GM21619 (cell line): ENCODE measurements at regions not wholly inside any gene's neighbourhood (a gene's known extent, or its start where the extent isn't known, plus 50 kb on each side); places are given as distances from the start of the nearest gene placed in this dataset.

Experiments used
- ATAC-seq: cut with Tn5 transposase; IDR thresholded peaks from one replicate; pipeline ENCODE4 v1.9.1; 2021; ENCODE audit not compliant: unreplicated experiment

DNA sequence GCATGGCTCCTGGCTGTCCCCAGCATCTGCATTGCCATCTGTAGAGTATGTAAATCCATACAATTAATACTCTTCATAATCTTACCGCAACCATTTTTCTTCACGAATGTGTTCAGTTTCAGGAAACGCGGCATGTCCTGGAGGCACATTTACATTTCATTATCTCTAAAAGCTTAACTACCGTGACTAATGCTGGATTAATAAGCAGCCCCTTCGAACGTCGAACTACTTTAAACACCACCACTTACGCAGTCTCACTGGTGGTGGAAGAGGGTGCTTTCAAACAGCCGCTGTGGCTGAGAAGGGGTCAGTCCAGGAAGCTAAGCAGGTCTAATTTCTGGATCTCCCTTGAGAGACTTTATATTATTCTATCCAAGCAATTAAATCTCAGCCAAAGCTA lies 85.6 kb downstream of the C5orf15 start:
- ATAC-seq = no peak

DNA sequence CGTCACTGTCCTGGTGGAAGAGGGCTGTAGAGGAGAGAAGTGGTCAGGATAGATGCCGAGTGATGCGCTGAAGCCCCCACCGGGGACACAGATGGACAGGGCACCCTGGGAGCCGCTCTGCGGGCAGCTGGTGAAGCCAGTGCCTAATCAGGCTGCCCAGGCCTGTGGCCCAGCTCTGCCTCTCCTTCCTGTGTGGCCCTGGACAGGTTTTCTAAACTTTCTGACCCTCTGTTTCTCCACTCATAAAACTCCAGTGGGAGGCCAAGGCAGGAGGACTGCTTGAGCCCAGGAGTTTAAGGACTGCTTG lies 86.1 kb downstream of the C5orf15 start:
- no peak for ATAC-seq

DNA sequence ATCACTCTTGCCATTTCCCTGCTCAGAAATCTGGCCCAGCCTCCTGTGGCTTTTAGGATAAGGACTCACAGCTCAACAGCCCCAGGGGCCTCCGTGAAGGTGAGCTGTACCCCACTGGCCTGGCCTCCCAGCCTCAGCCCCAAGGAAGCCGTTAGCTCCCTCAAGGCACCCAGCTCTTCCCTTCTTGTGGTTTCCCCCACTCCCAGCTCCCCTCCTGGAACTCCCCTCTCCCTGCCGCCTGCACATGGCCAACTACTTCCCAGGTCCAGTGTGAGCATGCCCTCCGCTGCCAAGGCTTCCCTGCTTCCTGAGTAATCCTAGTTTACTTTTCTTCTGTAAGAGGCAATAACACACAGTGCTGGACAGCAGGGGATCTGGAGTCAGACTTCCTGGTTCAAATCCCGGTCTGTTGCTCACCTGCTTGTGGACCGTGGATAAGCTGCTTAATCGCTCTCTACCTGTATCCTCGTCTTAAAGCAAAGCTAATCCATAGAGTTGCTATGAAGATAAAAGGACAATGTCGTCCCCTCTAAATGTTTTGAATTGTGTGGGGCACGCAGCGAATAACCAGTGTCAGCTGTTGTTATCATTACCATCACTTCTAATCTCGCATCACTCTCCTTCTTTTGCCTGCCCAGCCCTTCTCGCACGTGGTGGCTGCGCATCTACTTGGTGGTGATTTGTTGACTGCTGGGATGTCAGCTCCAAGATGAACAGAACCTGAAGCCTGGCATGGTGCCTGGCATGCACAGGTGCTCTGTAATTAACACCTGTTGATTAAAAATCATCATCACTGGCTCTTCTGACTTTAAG lies 86.6 kb downstream of the C5orf15 start:
- no peak for ATAC-seq

DNA sequence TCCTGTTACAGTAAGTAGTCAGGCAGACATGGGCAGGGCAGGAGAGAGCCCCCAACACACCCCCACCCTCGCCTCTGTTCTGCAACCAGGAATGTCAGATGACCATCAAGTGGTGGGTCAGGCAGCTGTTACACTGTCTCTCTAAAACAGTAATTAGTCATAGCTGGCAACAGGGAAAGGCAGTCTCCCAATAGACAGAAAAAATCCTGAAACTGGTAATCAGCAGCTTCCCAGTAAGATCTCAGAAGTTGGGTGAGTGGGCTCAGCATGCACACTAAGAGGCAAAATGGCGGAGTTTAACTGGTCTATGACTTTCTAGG lies 90.2 kb downstream of the C5orf15 start:
- ATAC-seq = no peak

DNA sequence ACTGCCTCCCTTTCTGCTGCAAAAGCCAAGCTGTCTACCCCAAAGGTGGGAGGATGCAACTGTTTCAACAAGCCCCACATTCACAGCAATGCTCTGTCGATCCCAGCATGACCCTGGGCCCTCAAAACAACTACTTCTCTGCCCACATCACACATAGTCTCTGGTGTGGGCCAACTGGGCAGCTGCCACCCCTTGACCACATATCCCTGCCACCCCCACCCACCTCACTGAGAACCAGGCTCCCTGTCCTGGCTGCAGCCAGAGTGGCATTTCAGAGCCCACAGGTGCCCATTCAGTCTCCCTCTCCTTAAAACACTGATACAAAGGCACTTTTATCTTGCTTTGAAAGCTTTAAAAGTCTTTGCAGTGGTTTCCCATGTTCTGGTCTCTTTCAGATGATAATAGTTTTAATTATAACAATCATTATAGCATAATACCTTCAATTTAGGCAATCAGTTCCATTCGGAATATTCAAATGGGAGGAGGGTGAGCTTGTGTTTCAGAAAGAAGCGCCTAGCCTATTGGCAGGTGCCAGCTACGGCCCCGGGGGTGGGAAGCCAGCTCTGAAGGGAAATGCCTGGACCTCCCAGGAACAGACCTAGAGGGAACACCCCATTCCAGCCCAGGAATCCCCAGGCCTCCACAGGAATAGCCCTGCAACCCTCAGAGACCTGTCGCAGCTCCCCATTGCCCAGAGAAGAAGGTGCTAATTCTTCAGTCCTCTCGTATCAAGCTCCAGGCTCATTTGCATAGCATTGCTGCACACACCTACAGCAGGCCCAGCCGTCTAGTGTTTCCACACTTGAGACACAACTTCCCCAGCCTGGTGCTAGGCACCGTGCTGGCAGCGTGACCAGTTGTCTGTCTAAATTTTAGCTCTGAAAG lies 90.8 kb downstream of the C5orf15 start:
- ATAC-seq = no peak

DNA sequence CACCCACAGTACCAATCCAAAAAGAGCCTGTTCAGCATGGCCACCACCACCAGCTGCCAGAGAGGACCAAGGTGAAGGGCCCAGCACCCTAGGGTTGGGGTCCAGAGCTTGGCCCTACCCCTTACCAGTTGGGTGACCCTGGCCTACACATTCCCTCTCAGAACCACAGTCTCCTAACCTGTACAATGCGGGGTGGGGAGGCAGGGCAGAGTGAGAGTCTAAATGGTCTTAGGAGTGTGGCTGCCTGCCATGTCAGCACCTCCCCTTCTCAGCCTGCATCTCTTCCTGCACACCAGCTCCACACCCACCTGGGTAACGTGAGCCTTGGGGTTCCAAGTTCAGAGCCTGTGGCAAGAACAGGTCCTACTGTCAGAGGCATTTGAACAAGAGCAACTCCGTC lies 92.2 kb downstream of the C5orf15 start:
- ATAC-seq = no peak

DNA sequence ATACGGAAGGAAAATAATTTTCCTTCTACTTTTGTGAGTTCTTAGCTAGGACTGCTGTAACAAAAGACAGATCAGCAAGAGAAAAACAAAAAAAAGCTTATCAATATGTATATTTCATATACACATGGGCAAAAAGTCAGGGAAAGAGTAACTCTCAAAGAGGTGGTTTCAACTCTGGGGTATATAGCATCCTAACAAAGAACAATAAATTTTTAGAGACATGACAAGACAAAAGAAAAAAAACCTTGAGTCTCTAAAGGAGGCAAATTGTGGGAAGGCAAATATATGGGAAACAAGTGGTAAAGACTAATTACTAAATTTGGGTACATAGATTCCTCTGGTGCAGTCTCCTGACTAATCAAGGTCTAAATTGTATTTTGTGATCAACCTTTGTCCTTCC lies 93.2 kb downstream of the C5orf15 start:
- no peak for ATAC-seq

DNA sequence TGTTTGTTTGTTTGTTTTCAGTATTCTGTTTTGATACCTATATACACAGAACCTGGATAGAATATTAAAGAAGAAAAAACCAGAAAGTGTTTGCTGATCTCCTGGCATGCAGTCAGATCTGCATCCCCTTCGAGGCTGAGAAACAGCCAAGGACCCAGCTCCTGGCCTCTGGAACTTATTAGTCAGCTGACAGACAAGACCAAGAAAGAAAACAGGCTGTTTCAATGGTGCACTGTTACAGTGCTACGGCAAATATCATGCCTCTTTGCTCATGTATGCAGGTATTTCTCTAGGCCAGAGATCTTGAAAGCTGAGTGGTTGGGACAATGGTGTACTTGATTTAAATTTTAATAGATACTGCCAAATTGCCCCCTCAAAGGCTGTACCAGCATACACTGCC lies 95.0 kb downstream of the C5orf15 start:
- ATAC-seq = no peak

DNA sequence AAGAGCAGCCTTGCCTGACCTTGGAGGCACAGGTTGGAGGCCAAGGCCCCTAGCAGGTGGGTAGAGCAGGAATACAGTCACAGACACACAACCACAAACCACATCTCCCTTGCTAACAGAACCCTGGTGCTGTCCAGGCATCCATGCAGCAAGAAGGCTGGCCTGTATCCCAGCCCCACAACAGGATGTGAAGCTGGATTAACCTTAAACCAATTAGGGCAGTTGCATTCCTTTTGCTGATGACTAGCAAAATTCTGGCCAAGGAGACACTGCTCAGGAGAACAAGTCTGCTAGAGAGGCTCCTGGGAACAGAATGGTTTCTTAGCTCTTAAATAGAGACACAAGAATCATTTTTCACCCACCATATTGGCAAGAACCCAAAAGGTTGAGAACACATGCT lies 97.8 kb downstream of the C5orf15 start:
- ATAC-seq = no peak

DNA sequence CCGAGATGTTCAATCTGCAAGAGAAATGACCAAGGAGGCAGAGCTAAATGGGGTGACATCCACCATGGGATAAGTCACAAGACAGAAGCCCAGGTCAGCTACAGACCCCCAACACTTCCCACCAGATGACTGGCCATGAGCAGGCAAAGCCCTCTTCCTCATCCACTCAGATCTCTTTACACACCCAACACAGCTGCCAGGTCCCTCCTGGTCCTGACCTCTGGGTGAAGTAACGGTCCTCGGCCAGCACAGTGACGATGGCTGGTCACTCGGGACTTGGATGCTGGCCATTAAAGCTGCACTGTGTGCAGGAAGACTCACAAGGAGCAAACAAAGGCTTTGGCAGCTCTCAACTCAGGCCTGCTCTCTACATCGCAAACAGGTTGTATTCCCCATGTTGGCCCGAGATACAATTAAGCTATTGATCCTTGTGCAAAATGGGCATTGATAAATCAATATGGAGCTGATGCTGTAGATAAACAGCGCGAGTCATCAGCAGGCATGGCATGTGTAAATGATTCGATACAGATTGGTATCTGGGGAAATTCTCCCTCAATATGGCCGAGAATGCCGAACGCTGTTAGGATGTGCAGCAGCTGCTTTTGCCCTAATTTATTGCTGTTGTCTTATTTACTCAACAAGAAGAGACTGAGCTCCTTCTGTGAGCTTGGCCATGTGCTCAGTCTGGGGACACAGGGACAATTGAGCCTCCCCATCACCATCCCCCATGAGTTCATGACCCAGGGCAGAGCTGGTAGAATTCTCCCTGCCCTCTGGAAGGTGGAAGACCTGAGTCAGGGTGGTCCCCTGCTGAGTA lies 98.7 kb downstream of the C5orf15 start:
- ATAC-seq = no peak

DNA sequence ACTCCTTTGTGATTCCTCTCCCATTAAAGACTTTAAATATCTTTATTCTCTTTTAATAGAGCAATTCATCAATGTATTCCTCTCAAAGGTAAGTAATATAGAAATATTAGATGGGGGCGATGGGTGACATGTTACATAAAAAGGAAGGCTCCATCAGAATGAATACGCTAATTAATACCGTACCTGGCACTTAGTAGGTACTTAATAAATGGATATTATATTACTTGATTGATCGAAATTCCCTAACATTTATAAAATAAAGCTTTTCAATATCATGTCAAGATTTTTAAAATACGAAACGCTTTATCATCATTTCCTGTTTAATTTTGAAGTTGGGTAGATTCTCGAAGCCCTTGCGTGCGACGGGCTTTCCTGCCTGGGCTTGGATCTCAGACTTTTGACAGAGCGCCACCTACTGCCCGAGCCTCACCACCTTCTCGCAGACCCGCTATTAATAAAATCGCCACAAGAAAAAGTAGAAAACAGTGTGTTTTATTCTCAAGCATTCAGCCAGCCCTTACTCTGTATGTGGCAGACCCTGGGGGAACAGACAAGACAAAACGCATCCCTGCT lies 99.4 kb downstream of the C5orf15 start:
- ATAC-seq = no peak

DNA sequence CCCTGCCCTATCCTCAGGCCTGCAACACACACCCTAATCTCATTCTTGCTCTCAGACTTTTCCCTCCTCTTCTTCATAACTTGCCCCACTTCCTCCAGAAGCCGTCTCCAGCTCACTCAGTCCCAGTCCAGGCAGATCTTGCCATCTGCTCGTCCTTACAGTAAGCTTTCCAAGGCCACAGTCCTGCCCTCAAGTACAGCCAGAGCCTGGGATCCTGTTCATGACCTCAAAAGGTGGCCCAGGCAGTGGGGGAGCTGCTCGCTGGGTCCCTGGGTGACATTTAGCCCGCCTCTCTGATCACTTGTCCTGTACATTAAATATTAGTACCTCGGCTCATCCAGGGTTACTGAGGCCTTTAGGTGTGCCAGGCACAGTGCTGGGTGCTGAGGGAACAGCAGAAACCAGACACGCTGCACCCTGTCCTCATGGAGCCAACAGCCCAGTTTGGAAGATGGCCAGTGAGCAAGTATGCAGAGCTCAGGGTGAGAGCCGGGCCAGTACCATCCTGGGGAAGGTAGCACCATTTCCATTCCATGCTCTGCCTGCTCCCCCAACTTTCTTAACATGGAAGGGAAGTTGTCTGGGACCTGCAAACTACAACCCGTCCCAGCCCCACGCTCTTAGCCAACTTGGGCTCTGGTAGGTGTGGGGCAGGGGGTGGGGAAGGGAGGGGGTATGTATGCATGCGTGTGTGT lies 100.4 kb downstream of the C5orf15 start:
- no peak for ATAC-seq

DNA sequence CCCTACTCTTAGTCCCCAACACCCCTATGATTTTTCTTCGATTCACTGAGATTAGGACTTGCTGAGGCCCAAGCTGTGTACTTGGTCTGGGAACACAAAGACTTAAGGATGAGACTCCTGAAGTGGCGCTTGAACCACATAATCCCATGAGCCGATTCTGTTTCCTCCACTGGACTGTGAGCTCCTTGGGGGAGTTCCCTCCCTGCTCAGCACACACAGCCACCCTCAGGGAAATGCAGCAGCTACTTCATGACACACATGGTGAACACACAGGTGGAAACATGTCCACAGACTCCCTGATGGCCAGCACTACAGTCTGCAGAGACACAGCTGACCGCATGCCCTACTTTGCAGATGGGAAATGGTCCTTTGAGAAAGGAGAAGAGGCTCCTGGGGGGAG lies 101.1 kb downstream of the C5orf15 start:
- ATAC-seq = no peak

DNA sequence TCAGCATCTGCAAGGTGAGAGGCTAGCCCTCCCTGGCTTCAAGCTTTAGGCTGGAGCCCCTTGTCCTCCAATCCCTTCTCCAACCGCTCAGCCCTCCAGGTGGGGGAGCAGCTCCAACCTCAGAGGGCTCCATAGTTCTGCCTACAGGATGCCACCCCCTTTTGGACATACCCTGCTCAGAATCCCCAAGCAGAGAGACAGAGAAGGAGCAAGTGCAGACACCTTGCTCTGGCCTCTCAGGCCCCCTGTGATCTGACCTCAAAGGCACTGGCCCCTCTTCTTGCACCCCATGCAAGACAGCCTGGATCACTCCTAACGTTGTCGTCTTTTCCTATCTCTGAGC lies 101.6 kb downstream of the C5orf15 start:
- ATAC-seq = no peak

DNA sequence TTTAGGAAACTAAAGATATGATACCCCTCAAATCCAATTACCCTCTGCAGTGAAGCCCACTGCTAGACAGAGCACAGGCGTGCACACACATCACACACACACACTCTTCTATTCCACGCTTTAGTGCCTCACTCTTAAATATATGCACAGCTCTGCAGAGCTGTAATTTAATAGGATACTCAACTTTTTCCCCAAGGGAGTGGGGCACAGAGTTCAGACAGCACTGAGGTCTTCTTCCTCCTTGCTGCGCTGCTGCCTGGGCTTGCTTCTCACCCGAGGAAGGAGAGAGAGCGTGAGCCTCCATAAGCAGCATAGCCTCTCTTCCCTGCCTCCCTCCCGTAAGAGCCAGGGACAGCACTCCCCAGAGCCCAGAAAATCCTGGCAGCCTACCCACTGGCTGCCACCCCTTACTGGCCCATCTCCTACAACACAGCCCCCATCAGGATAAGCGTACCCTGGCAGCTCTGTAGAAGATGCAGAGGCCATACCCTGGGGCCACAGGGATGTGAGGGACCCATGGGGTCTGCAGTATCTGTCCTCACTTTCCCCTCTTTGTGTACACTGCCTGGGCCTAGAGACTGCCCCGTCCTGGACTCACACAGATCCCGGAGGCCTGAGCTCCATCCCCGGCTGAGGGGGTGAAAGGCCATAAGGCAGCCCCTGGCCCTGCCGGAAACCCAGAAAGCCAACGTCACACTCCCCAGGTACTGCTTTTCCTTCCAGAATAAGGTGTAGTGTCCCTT lies 102.1 kb downstream of the C5orf15 start:
- no peak for ATAC-seq

DNA sequence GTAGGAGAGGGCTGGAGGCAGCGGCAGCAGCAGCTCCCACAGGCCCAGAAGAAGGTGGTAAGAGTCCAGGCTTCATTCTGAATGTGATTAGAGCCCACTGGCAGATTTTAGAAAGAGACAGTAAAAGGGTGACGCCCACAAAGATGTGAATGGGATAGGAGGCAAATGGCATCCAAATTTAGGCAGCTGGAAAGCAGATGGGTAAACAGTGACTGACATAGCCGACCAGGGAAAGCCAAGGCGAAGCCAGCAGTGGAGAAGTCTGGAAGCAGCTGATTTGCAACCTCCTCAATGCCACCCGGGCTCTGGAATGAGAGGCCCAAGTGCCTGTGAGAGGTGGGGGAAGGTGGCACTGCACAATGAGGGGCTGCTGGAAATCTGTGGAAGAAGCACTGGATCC lies 103.3 kb downstream of the C5orf15 start:
- no peak for ATAC-seq

DNA sequence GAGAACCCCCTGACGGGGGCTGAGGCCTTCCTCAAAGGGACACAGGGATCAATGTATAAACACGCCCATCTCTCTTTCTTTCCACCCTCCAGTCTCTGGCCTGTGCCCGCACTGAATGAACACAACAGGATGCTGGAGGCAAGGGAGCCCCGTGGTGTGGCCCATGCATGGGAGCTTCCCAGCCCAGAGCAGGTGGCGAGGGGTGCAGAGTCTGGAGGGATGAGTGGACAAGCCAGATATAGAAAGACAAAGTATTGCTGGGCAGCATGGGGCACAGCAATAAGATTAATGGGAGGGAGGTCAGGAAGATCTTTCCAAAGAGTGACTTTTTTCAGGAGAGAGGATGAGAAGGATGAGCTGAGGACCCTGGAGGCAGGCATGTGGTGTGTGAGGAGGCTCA lies 103.7 kb downstream of the C5orf15 start:
- ATAC-seq = no peak

DNA sequence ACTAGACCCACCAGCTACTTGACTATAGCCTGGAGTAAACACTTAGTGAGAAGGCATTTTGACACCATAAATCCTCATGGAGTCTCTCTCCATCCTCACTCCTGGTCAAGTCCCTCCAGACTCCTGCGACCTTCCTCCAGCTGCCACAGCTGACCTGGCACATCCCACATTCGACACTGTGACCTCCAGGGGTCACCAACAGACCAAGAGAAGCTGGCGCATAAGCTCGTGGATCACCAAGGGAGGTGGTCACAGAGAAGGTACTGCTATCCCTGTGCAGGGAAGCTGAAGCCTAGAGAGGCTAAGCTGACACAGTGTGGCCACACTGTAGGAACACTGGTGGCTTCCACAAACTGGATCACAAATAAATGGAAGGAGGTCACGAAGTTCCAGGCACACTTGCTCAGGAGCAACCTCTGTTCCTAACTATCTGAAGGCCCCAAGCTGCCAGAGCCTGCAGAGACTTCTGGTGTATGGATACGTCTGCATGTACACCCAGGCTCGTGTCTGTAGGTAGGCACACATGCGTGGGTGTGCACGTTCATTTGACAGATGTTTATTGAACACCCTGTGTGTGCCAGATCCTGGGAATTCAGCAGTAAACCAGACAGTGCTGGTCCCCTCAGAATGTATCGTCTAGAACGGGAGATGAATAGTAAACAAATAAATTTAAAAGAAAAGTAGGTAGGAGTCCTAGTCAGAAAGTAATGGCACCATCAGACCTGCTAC lies 104.4 kb downstream of the C5orf15 start:
- no peak for ATAC-seq

DNA sequence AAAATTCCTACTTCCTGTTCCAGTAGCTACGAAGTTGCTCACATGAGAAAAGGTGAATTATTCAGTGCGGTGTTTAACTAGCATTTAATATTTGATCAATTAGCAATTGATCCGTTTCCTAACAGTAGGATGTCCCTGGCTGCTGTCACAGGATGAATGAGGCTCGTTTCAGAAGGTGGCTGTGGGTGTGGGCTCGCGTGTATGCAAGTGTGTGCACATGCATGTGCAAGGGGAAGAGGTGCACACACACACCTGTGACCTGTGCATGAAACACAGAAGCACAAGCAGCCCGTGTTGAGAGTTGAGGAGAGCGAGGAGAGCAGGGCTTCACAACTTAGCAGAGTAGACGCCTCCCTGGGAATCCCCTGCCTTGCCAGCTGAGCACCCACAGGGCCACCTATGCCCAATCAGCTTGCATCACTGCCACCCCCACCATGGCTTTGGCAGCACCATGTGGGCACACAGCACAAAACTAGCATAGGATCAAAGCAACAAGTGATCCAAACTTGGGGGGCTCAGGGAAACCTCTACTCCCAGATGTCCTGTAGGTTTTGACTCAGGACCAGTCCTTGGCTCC lies 107.2 kb downstream of the C5orf15 start:
- no peak for ATAC-seq
